COLO668 (cell line): ENCODE measurements at regions not wholly inside any gene's neighbourhood (a gene's known extent, or its start where the extent isn't known, plus 50 kb on each side); places are given as distances from the start of the nearest gene placed in this dataset.

Experiments
- DNase-seq: peaks from one replicate; lab custom pipeline; 2025; ENCODE audit not compliant: unreplicated experiment; lab: John Stamatoyannopoulos, UW

GRCh38 chr13:110773480-110773879 is 60.0 kb downstream of the ING1 start:
- no peak for DNase-seq

GRCh38 chr13:110774051-110774450 is 60.6 kb downstream of the ING1 start:
- DNase-seq = no peak

- no peak for DNase-seq
These were observed 61.0 kb downstream of the ING1 start for GRCh38 chr13:110774490-110774889.

- no peak for DNase-seq
These were observed 62.1 kb downstream of the ING1 start for GRCh38 chr13:110775576-110775975.

- DNase-seq = no peak
These were observed 63.8 kb downstream of the ING1 start for GRCh38 chr13:110777251-110777820.

GRCh38 chr13:110779022-110779421 is 65.5 kb downstream of the ING1 start:
- DNase-seq = no peak

- DNase-seq = no peak
These were observed 66.9 kb downstream of the ING1 start for GRCh38 chr13:110780422-110780821.

- DNase-seq = no peak
These were observed 68.7 kb downstream of the ING1 start for GRCh38 chr13:110782185-110782584.

- DNase-seq = no peak
These were observed 71.2 kb downstream of the ING1 start for GRCh38 chr13:110784704-110785103.

- no peak for DNase-seq
These were observed 75.3 kb downstream of the ING1 start for GRCh38 chr13:110788778-110789177.

GRCh38 chr13:110789871-110790270 is 76.4 kb downstream of the ING1 start:
- DNase-seq = no peak

- DNase-seq = no peak
These were observed 76.9 kb downstream of the ING1 start for GRCh38 chr13:110790371-110790770.

GRCh38 chr13:110794209-110794608 is 80.7 kb downstream of the ING1 start:
- no peak for DNase-seq

- DNase-seq = no peak
These were observed 83.9 kb downstream of the ING1 start for GRCh38 chr13:110797230-110797877.

GRCh38 chr13:110798081-110798994 is 84.8 kb downstream of the ING1 start:
- DNase-seq = no peak

- DNase-seq = no peak
These were observed 86.0 kb downstream of the ING1 start for GRCh38 chr13:110799246-110800236.

GRCh38 chr13:110801044-110801443 is 87.5 kb downstream of the ING1 start:
- DNase-seq = no peak

- no peak for DNase-seq
These were observed 88.8 kb downstream of the ING1 start for GRCh38 chr13:110802260-110802659.

GRCh38 chr13:110806636-110807035 is 93.1 kb downstream of the ING1 start:
- DNase-seq = no peak

GRCh38 chr13:110807546-110807945 is 94.0 kb downstream of the ING1 start:
- no peak for DNase-seq

- DNase-seq = no peak
These were observed 94.6 kb downstream of the ING1 start for GRCh38 chr13:110808138-110808537.
